HG03558 (cell line): ENCODE measurements at regions not wholly inside any gene's neighbourhood (a gene's known extent, or its start where the extent isn't known, plus 50 kb on each side); places are given as distances from the start of the nearest gene placed in this dataset.
"Not testable (repeated sequence)": the region's sequence is repeated elsewhere in the genome, so short reads cannot be mapped to it uniquely, and the experiment has no call there.

Experiments
- ATAC-seq: cut with Tn5 transposase; IDR thresholded peaks from one replicate; pipeline ENCODE4 v1.9.1; 2021; ENCODE audit warnings: moderate number of reproducible peaks; ENCODE audit not compliant: unreplicated experiment; ENCODE audit errors: extremely low read depth

DNA sequence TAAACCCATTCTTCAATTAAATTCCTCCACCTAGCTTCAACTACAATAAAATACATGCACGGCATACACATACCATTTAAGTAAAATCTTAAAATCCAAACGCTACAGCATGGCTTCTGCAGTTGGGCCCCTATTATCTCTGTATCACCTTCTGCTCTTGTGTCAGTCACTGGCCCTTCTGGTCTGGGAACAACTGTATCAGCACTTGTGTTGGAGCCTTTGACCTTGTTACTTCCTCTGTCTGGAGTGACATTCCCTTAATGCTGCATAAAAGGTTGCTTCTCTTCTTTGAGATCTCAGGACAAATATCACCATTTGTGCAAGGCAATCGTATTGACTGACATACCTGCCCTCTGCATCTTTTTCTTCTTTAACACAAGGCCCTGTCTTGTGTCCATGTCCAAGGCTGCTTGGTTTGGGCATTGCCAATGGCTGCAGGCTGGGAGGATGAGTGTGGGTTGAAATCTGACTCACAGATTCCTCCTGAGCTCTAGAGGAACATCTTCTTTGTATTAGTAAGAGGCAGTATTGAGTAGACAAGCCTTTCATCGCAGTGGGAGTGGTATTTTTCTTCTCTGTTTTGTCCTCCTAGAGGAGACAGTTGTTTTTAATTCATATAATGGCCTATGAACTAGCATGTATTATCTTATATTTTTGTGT lies 267.8 kb upstream of the TRIB2 start:
- no peak for ATAC-seq

DNA sequence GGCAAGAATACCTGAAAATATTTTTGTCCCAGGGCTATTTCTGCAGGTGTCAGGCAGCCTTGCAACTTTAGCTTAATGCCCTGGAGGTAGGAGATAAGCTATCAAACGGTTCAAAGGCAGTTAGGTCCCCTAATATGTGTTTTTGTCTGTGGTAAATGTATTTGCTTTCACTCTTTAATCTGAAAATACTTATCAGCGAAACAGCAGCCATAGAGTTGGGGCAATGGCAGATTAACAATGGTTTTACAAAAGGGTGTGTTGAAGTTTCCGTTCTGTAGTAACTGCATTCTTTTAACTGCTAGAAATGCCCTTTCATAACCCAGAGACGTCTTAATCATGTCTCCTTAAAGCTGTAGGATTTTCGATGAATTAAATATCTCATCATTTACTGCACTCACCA lies 265.0 kb upstream of the TRIB2 start:
- no peak for ATAC-seq

DNA sequence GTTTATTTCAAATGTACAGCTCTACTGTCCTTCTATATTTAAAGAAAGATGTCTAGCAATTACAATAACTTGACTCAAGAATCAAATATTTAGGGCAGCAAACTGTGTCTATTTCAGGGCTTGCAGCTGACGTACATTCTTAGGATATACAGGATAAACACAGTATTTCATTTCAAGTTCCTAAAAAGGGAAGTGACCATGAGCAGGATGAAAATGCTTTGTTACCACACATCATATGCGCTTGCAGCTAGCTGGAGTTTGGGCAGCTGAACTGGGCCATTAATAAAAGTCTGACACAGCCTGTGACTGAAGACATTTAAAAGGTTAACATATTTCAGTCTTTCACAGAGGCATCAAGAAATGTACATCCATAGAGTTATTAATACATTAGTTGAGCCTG lies 264.6 kb upstream of the TRIB2 start:
- no peak for ATAC-seq

DNA sequence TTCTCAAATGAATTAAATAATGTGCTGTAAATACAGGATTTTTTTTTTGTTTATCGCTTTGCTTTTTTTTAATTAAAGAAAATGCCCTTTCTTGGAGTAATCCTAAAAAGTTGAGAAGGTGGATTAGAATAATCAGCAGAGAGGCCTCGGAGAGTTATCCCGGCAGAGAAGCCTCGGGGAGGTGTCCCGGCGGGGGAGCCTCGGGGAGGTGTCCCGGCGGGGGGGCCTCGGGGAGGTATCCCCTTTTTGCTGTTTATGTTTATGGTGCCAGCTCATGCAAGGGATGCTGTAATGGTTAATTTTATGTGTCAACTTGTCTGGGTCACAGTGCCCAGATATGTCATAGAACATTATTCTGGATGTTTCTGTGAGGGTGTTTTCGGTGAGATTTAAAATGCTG lies 263.0 kb upstream of the TRIB2 start:
- no peak for ATAC-seq

DNA sequence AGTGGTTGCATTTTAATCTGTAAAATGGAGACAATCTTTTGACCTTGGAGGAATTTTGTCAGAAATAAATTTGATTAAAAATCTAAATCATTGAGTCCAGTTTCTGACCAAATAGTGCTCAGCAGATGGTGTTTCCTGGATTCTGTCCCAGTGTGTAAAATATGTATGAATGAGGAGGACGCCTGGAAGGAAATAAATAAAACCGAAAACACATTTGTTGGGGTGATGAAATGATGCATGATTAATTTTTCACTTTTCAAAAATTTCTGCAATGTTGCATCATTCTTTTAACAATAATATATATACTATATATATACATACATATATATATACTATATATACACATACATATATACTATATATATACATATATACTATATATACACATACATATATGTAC lies 261.1 kb upstream of the TRIB2 start:
- ATAC-seq, result no peak

DNA sequence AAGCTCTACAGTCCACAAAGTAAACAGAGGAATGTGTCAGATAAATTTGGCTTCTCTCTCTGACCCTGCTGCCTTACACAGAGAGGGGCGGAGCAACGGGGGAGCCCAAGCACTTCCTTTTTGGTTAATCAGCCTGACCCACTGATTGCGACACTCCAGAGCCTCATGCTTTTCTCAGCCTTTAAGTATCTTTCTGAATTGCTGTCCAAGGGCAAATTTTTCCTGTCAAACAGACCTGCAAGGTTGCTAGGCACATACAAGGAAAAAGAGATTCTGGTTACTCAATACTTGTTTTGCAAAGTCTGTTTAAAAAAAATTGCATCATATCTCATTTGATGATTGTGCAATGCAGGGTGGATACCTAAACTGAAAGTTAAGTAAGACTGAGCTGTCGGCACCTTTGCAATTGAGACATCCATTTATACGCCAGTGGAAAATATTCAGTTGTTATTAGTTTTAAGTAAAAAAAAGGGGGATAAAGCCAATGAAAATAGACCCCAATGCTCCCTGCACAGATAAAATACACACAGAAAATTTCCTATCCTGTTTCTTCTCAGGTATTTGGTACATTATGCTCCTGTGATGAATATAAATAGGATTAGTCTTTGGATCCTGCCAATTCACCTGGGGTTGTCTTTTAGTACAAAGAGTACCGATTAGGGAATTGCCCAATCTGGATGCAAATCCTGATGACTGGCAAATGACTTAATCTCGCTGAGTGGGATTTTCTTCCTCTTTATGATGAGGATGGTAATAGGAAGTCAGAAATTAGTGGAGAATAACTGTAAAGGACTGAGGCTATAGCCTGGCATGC lies 260.2 kb upstream of the TRIB2 start:
- no peak for ATAC-seq

DNA sequence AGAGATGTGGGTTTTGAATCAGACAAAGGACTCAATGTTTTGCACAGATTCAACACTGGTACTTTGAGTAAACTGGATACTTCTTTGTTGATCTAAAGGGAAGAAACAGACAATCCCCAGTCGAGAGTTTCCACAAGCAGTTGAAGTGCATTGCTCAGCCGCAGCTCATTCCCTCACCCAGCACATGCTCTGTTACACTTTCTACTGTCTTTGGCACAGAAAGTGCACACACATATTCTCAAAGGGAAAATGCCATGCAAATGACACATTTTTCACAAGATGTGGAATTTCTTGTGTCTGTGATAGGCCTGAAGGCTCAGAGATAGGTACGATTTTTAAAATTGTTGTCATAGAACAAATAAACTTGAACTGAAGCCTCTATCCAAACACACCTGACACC lies 258.9 kb upstream of the TRIB2 start:
- no peak for ATAC-seq

DNA sequence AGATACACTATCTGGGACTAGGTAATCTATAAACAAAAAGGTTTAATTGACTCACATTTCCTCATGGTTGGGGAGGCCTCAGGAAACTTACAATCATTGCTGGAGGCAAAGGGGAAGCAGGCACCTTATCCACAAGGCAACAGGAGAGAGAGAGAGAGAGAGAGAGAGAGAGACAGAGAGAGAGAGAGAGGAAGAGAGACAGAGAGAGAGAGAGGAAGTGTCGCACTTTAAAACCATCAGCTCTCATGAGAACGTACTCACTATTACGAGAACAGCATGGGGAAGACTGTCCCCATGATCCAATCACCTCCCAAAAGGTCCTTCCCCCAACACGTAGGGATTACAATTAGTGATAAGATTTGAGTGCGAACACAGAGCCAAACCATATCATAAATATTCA lies 253.5 kb upstream of the TRIB2 start:
- no peak for ATAC-seq

DNA sequence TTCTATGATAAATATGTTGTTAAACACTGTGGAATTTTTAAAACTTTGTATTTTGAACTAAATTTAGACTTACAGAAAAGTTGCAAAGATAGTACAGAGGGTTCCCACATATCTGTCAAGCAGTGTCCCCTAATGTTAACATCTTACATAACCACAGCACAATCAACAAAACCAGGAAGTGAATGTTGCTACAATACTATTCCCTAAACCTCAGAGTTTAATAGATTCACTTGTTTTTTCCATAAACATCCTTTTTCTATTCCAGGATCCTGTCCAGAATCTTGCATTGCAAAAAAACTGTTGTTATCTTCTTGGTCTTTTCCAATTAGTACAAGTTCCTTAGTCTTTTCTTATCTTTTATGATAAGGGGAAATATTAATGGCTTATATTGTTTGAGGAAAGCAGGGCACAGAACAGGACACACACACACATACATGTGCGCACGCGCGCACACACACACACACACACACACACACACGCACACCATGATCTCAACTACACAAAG lies 251.1 kb upstream of the TRIB2 start:
- no peak for ATAC-seq

DNA sequence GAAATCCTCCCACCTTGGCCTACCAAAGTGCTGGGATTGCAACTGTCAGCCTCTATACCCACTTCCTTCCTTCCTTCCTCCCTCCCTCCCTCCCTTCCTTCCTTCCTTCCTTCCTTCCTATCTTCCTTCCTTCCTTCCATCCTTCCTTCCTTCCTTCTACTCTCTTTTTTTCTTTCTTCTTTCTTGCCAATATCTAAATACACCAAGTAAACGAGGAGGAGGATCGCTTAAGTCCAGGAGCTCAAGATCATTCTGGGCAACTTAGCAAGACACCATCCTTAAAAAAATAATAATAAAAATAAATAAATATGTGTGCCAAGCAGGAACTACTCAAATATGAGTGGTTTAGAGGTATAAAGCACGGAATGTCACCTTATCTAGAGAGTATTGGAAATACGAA lies 249.4 kb upstream of the TRIB2 start:
- no peak for ATAC-seq

DNA sequence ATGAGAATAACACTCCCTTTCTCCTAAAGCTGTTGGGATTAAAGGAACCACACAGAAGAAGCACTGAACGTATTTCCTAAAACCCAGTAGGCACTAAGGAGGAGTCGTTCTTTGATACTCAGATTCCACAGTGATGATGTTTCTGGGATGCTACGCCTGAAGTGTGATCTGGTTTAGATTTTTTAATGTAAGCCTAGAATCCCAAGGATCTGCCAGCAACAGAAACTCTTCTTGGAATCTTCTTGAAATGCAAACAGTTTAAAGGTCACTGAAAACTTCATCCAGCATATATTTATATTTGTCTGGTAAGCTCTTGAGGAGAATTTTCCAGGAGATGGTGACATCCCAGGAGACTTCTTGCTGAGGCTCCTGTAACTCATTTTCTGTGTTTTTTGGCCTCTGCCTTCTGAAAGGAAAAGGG lies 247.6 kb upstream of the TRIB2 start:
- ATAC-seq, result no peak

DNA sequence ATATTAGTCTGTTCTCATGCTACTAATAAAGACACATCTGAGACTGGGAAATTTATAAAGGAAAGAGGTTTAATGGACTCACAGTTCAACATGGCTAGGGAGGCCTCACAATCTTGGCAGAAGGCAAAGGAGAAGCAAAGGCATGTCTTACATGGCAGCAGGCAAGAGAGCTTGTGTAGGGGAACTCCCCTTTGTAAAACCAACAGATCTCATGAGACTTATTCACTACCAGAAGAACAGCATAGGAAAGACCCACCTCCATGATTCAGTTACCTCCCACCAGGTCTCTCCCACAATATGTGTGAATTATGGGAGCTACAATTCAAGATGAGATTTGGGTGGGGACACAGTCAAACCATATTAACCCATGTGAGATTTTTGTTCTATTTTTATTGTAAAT lies 244.5 kb upstream of the TRIB2 start:
- ATAC-seq, result not testable (repeated sequence)

DNA sequence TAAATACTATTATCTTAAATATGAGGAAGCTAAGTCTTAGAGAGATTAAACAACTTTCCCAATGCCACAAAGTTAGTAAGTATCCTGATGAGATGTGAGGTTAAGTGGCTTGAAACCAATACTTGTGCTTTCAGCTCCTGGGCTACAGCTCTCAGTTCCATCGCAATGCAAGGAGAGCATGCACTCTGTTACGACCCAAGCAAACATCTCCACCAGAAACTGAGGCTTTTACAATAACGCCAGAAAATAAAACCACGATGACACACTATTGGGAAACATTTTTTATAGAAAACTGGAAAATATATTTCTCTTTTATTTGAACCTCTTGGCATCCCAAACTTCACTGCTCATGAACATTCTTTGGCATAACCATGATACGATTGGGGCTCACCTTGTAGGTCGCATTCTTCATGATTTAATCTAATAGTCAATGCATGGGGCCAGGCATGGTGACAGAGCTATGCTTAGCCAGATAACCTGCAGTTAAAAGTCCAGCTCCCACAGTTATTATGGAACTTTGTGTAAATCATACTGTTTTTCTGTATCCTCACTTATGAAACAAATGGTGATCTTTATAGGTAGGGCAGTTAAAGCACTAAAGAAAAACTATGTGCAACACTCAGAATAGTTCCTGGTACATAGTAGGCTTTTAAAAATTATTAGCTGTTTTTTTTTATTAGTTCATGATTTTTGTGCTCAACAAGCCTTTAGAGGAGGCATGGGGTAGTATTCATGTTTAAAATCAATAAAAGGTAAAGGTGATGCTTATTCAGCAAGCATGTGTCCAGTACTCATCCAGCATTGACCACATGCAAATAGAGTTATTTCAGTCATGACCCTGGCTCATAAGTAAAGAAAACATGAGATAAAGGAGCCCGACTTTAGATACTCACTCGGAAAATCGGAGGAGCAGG lies 238.3 kb upstream of the TRIB2 start:
- ATAC-seq, result no peak

DNA sequence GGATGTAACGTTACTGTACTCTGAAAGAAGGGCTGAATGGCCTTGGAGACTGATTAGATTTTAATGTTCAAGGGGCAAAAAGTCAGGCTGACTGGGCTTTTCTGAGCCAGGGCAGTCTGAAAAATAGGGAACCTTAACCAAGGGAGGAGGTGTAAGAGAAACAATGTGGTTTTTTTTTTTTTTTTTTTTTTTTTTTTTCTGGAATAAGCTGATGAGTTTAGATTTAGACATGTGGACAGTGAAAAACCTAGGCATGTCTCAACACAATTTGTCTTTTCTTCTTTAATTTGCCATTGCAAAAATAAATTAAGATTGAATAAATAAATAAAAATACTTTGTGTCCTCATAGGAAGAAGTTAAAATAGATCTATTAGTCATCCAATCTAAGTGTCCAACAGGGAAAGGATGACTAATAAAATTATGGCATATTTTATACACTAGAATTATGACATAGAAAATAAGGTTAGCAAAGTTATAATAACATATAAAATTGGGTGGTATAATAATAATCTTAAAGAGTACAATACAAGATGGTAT lies 237.6 kb upstream of the TRIB2 start:
- ATAC-seq, result no peak

DNA sequence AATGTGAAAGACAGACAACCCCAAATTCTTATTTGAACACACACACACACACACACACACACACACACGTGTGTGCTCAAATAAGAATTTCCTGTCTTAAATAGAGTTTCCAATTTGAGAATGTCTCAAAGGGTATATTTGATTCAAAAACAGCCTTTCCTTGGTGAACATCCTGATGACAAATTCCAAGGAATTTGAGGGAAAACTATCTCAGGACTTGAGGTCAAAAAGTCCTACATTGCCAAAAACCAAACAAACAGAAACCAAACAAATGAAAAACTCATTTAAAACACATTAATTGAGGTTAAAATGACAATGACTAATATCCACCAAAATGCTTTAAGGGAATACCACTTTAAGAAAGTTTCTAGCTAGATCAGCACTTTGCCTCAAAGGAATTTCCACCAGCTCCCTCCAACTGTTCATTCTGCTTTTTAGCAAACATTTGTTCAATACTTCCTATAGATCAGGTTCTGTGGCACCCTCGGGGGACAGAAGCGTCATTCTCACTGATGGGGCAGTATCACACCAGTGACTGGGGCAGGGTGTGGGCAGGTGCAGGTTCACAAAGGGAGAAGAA lies 232.1 kb upstream of the TRIB2 start:
- ATAC-seq, result no peak

DNA sequence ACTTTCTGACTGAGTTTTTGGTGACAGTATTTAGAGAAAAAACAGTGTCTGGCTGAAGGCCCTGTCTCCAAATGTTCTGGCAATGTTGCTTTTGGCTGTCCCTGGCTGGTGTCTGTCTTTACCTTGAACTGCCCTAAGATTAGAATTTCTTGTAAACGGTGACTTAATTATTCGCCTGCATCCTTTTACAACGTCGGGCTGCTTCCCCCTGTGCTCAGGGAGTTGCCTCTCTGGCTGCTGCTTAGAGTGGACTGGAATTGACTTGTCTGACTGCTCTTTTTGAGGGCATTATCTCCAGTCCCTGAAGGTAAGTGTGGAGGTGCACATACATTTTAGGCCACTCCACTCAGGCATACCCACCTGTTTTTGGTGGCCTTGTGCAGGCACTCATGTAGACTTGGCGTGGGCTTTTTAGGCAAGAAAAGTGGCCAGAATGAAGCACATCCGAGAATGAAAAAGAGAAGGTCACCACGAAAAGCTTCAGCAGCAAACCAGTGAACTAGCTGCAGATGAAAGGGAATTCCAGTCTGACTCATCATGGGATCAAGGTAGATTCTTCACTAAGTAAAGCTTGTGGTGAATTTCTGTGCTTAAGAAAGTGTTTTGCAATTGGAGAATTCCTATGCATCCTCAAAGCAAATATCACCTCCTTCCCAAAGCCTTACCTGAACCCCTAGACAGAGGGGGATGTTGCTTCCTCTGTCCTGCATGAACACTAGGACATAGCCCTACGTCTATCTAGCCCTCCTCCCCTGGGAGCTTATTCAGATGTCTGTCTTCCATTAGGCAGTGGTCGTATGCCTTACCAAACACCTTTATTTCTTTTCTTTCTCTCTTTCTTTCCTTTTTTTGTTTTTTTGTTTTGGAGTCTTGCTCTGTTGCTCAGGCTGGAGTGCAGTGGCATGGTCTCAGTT lies 230.3 kb upstream of the TRIB2 start:
- ATAC-seq, result peak; percentile 55

DNA sequence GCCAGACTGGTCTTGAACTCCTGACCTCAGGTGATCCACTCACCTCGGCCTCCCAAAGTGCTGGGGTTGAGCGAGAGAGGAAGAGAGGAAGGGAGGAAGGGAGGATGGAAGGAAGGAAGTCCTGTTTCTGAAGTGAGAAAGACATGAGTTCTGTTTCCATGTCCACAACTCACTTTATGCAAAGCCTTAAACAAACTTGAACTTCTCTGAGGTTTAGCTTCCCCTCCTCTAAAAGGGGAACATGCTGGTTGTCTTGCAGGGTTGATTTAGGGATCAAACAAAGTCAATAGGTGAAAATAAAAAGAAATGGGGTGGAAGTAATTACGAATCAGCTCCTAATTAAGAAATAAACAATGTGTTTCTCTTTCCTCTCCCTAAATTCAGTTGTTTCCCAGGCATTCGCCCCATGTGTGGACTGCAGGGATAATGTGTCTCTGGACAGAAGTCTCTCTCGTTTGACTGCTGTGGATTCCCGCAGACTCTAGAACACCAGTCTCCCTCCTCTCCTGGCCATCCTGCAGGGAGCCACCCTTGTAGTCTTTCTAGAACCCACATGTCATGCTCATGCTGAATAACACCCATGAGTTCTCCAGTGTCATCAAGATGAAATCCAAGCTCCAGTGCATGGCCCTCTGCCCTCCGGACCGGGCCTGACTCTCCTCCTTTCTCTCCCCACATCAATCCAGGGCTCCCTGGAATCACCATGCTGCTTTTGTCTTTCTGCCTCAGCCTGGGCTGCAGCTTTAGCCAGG lies 229.3 kb upstream of the TRIB2 start:
- no peak for ATAC-seq
